SK-N-SH (cell line): ENCODE measurements at regions not wholly inside any gene's neighbourhood (a gene's known extent, or its start where the extent isn't known, plus 50 kb on each side); places are given as distances from the start of the nearest gene placed in this dataset.

Experiments used
- CTCF ChIA-PET: fragments of 300-600, 350-600 bp; formaldehyde crosslinking; extraction: SDS; loops from one replicate; lab custom pipeline; 2021; lab: Yijun Ruan, JAX
- POLR2A ChIA-PET: fragments of 350-600 bp; sonication (Branson Sonifier 250); formaldehyde crosslinking; extraction: SDS; loops from one replicate; lab custom pipeline; 2020; ENCODE audit warnings: antibody characterized with exemption, inconsistent platforms; lab: Yijun Ruan, JAX
- DNase-seq: peaks from one replicate; pipeline ENCODE4 v3.0.0; 2012
- H2AFZ ChIP-seq: fragments of 200-600 bp; sonication (generic); 2 replicates; pipeline ENCODE4 v1.8.1; 2016; ENCODE audit warnings: antibody characterized with exemption, mild to moderate bottlenecking, low read depth
- H3F3A ChIP-seq: fragments of 200-600 bp; sonication (generic); replicated peaks from 2 replicates; pipeline ENCODE3; 2016; ENCODE audit warnings: antibody characterized with exemption, mild to moderate bottlenecking; ENCODE audit not compliant: insufficient read depth
- H3K27ac ChIP-seq, 2 experiments: fragments of 200-500 bp in 1 of 2; fragments of 200-600 bp in 1 of 2; sonication (Bioruptor generic) in 1 of 2; sonication (generic), shearing (Covaris generic) in 1 of 2; 2 replicates each; pipeline versions ENCODE4 v1.5.1 to v1.6.1; 2014 to 2016; ENCODE audit warnings: low read depth in 2 of 2, inconsistent platforms in 1 of 2, low read length in 1 of 2, mild to moderate bottlenecking in 1 of 2, mixed read lengths in 1 of 2
- H3K27me3 ChIP-seq: fragments of 200-600 bp; sonication (generic), shearing (Covaris generic); 2 replicates; pipeline ENCODE4 v1.6.1; 2016; ENCODE audit warnings: mixed run types; ENCODE audit not compliant: insufficient read depth
- H3K36me3 ChIP-seq, 2 experiments: fragments of 200-500 bp in 1 of 2; fragments of 200-600 bp in 1 of 2; sonication (Bioruptor generic) in 1 of 2; sonication (generic) in 1 of 2; replicated peaks in 1 of 2; 2 replicates each; pipeline versions ENCODE3 to v1.5.1; 2014 to 2016; ENCODE audit warnings: low read length in 1 of 2, mild to moderate bottlenecking in 1 of 2; ENCODE audit not compliant: insufficient read depth in 2 of 2, control insufficient read depth in 1 of 2
- H3K4me1 ChIP-seq, 2 experiments: fragments of 200-500 bp in 1 of 2; fragments of 200-600 bp in 1 of 2; sonication (Bioruptor generic) in 1 of 2; sonication (generic), shearing (Covaris generic) in 1 of 2; 2 replicates each; pipeline versions ENCODE4 v1.5.1 to v1.6.1; 2014 to 2016; ENCODE audit warnings: low read depth in 1 of 2, low read length in 1 of 2, mixed run types in 1 of 2; ENCODE audit not compliant: insufficient read depth in 2 of 2, control insufficient read depth in 1 of 2
- H3K4me2 ChIP-seq: fragments of 200-600 bp; sonication (generic), shearing (Covaris generic); 2 replicates; pipeline ENCODE4 v1.6.1; 2017; ENCODE audit warnings: mixed run types
- H3K4me3 ChIP-seq, 2 experiments: fragments of 200-500 bp in 1 of 2; fragments of 200-600 bp in 1 of 2; sonication (Bioruptor generic) in 1 of 2; sonication (generic), shearing (Covaris generic) in 1 of 2; 2 replicates each; pipeline versions ENCODE4 v1.5.1 to v1.8.1; 2014 to 2016; ENCODE audit warnings: low read depth in 2 of 2, inconsistent platforms in 1 of 2, low read length in 1 of 2, mild to moderate bottlenecking in 1 of 2, mixed read lengths in 1 of 2, moderate library complexity in 1 of 2
- H3K79me2 ChIP-seq: fragments of 200-600 bp; sonication (generic); 2 replicates; pipeline ENCODE4 v1.8.1; 2017; ENCODE audit warnings: mild to moderate bottlenecking; ENCODE audit not compliant: insufficient read depth
- H3K9ac ChIP-seq: fragments of 200-600 bp; sonication (generic); 2 replicates; pipeline ENCODE4 v1.6.1; 2017; ENCODE audit warnings: mixed run types
- H3K9me2 ChIP-seq: fragments of 200-600 bp; sonication (generic); 2 replicates; pipeline ENCODE4 v1.6.1; 2017; ENCODE audit warnings: mixed run types
- H3K9me3 ChIP-seq: fragments of 200-600 bp; sonication (generic); 2 replicates; pipeline ENCODE4 v1.6.1; 2017; ENCODE audit warnings: mixed run types, mild to moderate bottlenecking, moderate library complexity
- H4K20me1 ChIP-seq: fragments of 200-600 bp; sonication (generic); 2 replicates; pipeline ENCODE4 v1.6.1; 2017; ENCODE audit warnings: mild to moderate bottlenecking, mixed run types; ENCODE audit not compliant: insufficient read depth
- CHD2 ChIP-seq: fragments of 150-350 bp; IDR thresholded peaks from 2 replicates; pipeline ENCODE4 v1.6.1; 2018; ENCODE audit warnings: low read length; ENCODE audit not compliant: partially characterized antibody
- ELF1 ChIP-seq: IDR thresholded peaks from 2 replicates; pipeline ENCODE4 v1.4.0; 2012
- EP300 ChIP-seq, 2 experiments: IDR thresholded peaks; 2 replicates each; pipeline versions ENCODE4 v1.4.0 to v1.6.1; 2012; ENCODE audit warnings: borderline replicate concordance in 1 of 2, low read depth in 1 of 2, low read length in 1 of 2
- EZH2phosphoT487 ChIP-seq: fragments of 200-600 bp; sonication (generic); IDR thresholded peaks from 2 replicates; pipeline ENCODE4 v1.6.1; 2017; ENCODE audit warnings: low read depth, mixed run types, mild to moderate bottlenecking, antibody characterized with exemption, moderate library complexity, borderline replicate concordance
- FOXM1 ChIP-seq: IDR thresholded peaks from 2 replicates; pipeline ENCODE4 v1.4.0; 2012; ENCODE audit warnings: low read depth, mild to moderate bottlenecking
- GABPA ChIP-seq: IDR thresholded peaks from 2 replicates; pipeline ENCODE4 v1.4.0; 2012; ENCODE audit warnings: low read depth, mild to moderate bottlenecking
- GATA2 ChIP-seq: sonication (generic); formaldehyde crosslinking; IDR thresholded peaks from 2 replicates; pipeline ENCODE4 v1.5.0; 2020; ENCODE audit warnings: mild to moderate bottlenecking, missing genetic modification reagents
- MEF2A ChIP-seq: IDR thresholded peaks from 2 replicates; pipeline ENCODE4 v1.4.0; 2012; ENCODE audit warnings: low read depth, borderline replicate concordance
- NFIC ChIP-seq: IDR thresholded peaks from 2 replicates; pipeline ENCODE4 v1.4.0; 2012; ENCODE audit warnings: borderline replicate concordance
- NRF1 ChIP-seq: IDR thresholded peaks from 2 replicates; pipeline ENCODE4 v1.6.1; 2012; ENCODE audit warnings: low read depth, mild to moderate bottlenecking, low read length
- POLR2AphosphoS5 ChIP-seq: IDR thresholded peaks from 2 replicates; pipeline ENCODE4 v1.6.1; 2012; ENCODE audit warnings: low read depth, low read length
- RXRA ChIP-seq: IDR thresholded peaks from 2 replicates; pipeline ENCODE4 v1.4.0; 2012; ENCODE audit warnings: low read depth, mild to moderate bottlenecking, borderline replicate concordance
- TAF1 ChIP-seq: IDR thresholded peaks from 2 replicates; pipeline ENCODE4 v1.6.1; 2012; ENCODE audit warnings: low read depth, mild to moderate bottlenecking, low read length, moderate library complexity, borderline replicate concordance
- TCF12 ChIP-seq: IDR thresholded peaks from 2 replicates; pipeline ENCODE4 v1.4.0; 2012
- TEAD4 ChIP-seq: IDR thresholded peaks from 2 replicates; pipeline ENCODE4 v1.4.0; 2012; ENCODE audit warnings: mild to moderate bottlenecking, borderline replicate concordance; ENCODE audit not compliant: insufficient read depth
- YY1 ChIP-seq: IDR thresholded peaks from 2 replicates; pipeline ENCODE4 v1.4.0; 2012; ENCODE audit warnings: low read depth, mild to moderate bottlenecking
- WGBS: methylation state at CpG from one replicate; pipeline ENCODE4 v1.1.6; 2017; ENCODE audit warnings: low lambda C conversion rate; 5-methylcytosine and 5-hydroxymethylcytosine counted together
- TF ChIP-seq, protein P1 (sequence below): IDR thresholded peaks from 2 replicates; pipeline ENCODE4 v1.4.0; 2012; ENCODE audit warnings: low read depth, borderline replicate concordance
- TF ChIP-seq, protein P2 (sequence below): fragments of 150-350 bp; IDR thresholded peaks from 2 replicates; pipeline ENCODE4 v1.6.1; 2016; ENCODE audit warnings: mild to moderate bottlenecking, low read depth, low read length
- TF ChIP-seq, protein P3 (sequence below): IDR thresholded peaks from 2 replicates; pipeline ENCODE4; 2012
- TF ChIP-seq, protein P4 (sequence below): fragments of 200-600 bp; sonication (generic); IDR thresholded peaks from 2 replicates; pipeline ENCODE4 v1.6.1; 2017; ENCODE audit warnings: antibody characterized with exemption, mild to moderate bottlenecking, moderate library complexity
- TF ChIP-seq, protein P5 (sequence below): fragments of 150-350 bp; IDR thresholded peaks from 2 replicates; pipeline ENCODE4 v1.6.1; 2017; ENCODE audit warnings: antibody characterized with exemption, low read length, low read depth, borderline replicate concordance

DNA sequence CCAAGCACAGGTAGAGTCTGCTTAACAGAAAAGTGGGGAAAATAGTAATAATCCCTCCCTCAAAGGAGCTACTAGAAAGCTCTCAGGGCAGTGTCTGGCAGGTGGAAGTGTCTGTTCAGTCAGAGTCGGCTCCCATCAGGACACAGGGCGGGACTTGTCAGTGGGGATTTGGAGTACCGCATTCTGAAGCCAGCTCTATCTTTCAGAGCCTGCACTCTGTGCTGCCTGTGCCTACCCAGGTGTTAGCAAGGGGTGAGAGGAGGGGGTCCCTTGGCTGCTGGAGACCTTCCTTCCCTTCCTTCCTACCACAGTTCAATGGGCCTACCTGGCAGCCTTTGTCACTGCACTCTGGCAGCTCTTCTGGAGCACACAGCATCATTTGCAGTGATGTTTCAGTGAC lies 615.5 kb downstream of the AJAP1 start:
- H3K9me3 ChIP-seq: no peaks in the 10 kb centered on the region
- WGBS: 47% methylated on average over 3 of the region's 3 CpGs
- no peak overlapping the region for H3K27ac ChIP-seq
- H3K9ac ChIP-seq: no peak overlapping the region
- H3K4me3 ChIP-seq: no peak overlapping the region
- CTCF ChIA-PET: interaction anchor here (1.4 to 2.1 kb wide), 2 partner anchors 13 to 613 kb away, joined by 3 to 5 read pairs; no protein-coding TSS in a partner anchor
- H3K4me2 ChIP-seq: no peak overlapping the region
- no peaks in the 10 kb centered on the region for H3K27me3 ChIP-seq
- no peaks in the 10 kb centered on the region; a peak in 1 of 4 replicates for H3K4me1 ChIP-seq
- H3F3A ChIP-seq: no peaks in the 10 kb centered on the region
- no peaks in the 10 kb centered on the region for H3K9me2 ChIP-seq
- no peaks in the 10 kb centered on the region for H3K36me3 ChIP-seq
- H3K79me2 ChIP-seq: no peaks in the 10 kb centered on the region
- TF ChIP-seq NRF1 (no peak), YY1 (no peak), GATA2 (no peak), NFIC (no peak)
- TF ChIP-seq, all 33 proteins: peak for 0
- H4K20me1 ChIP-seq: no peaks in the 10 kb centered on the region
- H2AFZ ChIP-seq: no peak overlapping the region
- POLR2A ChIA-PET: no interaction called here
- DNase-seq: no peak

DNA sequence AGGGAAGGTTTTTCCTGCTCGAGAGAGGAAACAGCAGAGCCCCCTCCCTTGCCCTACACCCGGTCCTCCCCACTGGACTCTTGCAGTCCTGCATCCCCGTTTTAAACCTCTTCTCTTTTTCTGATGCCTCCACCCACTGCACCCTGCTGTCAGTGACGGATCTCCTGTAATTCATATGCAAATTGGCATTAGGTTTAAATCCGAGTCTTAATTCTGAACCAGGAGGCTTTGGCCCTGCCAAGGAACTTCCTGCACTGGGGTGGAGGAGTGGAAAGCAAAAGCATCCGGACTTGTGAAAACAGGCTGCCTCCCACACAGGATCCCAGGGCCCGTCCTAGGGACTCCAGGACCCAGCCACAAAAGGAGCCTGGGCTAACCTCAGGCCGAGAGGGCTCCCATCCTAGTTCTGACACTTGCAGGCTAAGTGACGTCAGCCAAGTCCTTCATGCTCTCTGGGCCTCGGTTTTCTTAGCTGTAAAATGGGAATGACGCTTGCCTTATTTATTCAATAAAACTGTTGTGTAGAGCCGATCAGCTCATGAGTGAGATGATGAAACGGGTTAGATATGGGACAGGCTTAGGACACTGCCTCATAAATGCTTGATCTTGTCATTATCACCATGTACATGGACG lies 613.3 kb downstream of the AJAP1 start:
- Histone ChIP-seq H3K79me2 (no peaks in the 10 kb centered on the region), H3K36me3 (no peaks in the 10 kb centered on the region), H4K20me1 (no peaks in the 10 kb centered on the region), H3K9me2 (no peaks in the 10 kb centered on the region), H3K9ac (no peak overlapping the region), H3F3A (no peaks in the 10 kb centered on the region), H3K4me2 (no peak overlapping the region), H3K27ac (no peak overlapping the region), H3K27me3 (no peaks in the 10 kb centered on the region), H3K4me1 (no peaks in the 10 kb centered on the region; a peak in 1 of 4 replicates), H3K4me3 (no peak overlapping the region), H3K9me3 (no peaks in the 10 kb centered on the region), H2AFZ (no peak overlapping the region)
- POLR2A ChIA-PET: no interaction called here
- TF ChIP-seq RXRA (no peak), MEF2A (no peak), GATA2 (no peak), TEAD4 (no peak), EP300 (IDR thresholded peaks at IDR 0.05; ENCODE audit: borderline replicate concordance in 1 of 2, low read depth in 1 of 2, low read length in 1 of 2) (no peak), POLR2AphosphoS5 (no peak), TAF1 (no peak), EZH2phosphoT487 (no peak), GABPA (no peak), FOXM1 (no peak), NFIC (no peak), ELF1 (no peak), TCF12 (no peak), CHD2 (no peak)
- TF ChIP-seq, protein P1, sequence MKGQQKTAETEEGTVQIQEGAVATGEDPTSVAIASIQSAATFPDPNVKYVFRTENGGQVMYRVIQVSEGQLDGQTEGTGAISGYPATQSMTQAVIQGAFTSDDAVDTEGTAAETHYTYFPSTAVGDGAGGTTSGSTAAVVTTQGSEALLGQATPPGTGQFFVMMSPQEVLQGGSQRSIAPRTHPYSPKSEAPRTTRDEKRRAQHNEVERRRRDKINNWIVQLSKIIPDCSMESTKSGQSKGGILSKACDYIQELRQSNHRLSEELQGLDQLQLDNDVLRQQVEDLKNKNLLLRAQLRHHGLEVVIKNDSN: no peak
- TF ChIP-seq, protein P2, sequence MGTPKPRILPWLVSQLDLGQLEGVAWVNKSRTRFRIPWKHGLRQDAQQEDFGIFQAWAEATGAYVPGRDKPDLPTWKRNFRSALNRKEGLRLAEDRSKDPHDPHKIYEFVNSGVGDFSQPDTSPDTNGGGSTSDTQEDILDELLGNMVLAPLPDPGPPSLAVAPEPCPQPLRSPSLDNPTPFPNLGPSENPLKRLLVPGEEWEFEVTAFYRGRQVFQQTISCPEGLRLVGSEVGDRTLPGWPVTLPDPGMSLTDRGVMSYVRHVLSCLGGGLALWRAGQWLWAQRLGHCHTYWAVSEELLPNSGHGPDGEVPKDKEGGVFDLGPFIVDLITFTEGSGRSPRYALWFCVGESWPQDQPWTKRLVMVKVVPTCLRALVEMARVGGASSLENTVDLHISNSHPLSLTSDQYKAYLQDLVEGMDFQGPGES: no peak
- TF ChIP-seq, protein P3, sequence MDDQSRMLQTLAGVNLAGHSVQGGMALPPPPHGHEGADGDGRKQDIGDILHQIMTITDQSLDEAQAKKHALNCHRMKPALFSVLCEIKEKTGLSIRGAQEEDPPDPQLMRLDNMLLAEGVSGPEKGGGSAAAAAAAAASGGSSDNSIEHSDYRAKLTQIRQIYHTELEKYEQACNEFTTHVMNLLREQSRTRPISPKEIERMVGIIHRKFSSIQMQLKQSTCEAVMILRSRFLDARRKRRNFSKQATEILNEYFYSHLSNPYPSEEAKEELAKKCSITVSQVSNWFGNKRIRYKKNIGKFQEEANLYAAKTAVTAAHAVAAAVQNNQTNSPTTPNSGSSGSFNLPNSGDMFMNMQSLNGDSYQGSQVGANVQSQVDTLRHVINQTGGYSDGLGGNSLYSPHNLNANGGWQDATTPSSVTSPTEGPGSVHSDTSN: no peak
- TF ChIP-seq, protein P4, sequence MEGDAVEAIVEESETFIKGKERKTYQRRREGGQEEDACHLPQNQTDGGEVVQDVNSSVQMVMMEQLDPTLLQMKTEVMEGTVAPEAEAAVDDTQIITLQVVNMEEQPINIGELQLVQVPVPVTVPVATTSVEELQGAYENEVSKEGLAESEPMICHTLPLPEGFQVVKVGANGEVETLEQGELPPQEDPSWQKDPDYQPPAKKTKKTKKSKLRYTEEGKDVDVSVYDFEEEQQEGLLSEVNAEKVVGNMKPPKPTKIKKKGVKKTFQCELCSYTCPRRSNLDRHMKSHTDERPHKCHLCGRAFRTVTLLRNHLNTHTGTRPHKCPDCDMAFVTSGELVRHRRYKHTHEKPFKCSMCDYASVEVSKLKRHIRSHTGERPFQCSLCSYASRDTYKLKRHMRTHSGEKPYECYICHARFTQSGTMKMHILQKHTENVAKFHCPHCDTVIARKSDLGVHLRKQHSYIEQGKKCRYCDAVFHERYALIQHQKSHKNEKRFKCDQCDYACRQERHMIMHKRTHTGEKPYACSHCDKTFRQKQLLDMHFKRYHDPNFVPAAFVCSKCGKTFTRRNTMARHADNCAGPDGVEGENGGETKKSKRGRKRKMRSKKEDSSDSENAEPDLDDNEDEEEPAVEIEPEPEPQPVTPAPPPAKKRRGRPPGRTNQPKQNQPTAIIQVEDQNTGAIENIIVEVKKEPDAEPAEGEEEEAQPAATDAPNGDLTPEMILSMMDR: no peak
- TF ChIP-seq, protein P5, sequence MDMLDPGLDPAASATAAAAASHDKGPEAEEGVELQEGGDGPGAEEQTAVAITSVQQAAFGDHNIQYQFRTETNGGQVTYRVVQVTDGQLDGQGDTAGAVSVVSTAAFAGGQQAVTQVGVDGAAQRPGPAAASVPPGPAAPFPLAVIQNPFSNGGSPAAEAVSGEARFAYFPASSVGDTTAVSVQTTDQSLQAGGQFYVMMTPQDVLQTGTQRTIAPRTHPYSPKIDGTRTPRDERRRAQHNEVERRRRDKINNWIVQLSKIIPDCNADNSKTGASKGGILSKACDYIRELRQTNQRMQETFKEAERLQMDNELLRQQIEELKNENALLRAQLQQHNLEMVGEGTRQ: no peak
- CTCF ChIA-PET: interaction anchor here (2.1 kb wide), 1 partner anchor 611 kb away, joined by 5 read pairs; no protein-coding TSS in a partner anchor
- no peak for DNase-seq
- whole genome bisulfite sequencing: 17% methylated on average over 13 of the region's 14 CpGs
